ENCODE measurements at regions not wholly inside any gene's neighbourhood (a gene's known extent, or its start where the extent isn't known, plus 50 kb on each side); places are given as distances from the start of the nearest gene placed in this dataset.

- TF ChIP-seq, protein P1, sequence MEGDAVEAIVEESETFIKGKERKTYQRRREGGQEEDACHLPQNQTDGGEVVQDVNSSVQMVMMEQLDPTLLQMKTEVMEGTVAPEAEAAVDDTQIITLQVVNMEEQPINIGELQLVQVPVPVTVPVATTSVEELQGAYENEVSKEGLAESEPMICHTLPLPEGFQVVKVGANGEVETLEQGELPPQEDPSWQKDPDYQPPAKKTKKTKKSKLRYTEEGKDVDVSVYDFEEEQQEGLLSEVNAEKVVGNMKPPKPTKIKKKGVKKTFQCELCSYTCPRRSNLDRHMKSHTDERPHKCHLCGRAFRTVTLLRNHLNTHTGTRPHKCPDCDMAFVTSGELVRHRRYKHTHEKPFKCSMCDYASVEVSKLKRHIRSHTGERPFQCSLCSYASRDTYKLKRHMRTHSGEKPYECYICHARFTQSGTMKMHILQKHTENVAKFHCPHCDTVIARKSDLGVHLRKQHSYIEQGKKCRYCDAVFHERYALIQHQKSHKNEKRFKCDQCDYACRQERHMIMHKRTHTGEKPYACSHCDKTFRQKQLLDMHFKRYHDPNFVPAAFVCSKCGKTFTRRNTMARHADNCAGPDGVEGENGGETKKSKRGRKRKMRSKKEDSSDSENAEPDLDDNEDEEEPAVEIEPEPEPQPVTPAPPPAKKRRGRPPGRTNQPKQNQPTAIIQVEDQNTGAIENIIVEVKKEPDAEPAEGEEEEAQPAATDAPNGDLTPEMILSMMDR (IDR thresholded peaks at IDR 0.05; ENCODE audit: low read depth, low read length, poor library complexity, severe bottlenecking), result no peak
- TF ChIP-seq EZH2phosphoT487 (IDR thresholded peaks at IDR 0.05; ENCODE audit: borderline replicate concordance, low read length), result no peak
Observed at GRCh38 chr3:29050155-29050554, 230.7 kb upstream of the RBMS3 start.

Data from DOHH2 (cell line).